ENCODE measurements at regions not wholly inside any gene's neighbourhood (a gene's known extent, or its start where the extent isn't known, plus 50 kb on each side); places are given as distances from the start of the nearest gene placed in this dataset.

- H3K27ac Mint-ChIP-seq (ENCODE audit: unreplicated experiment): no peak overlapping the region
- peaks cover 6% of the 10 kb centered on the region for H3K4me1 Mint-ChIP-seq (ENCODE audit: low read depth, unreplicated experiment)
- no peaks in the 10 kb centered on the region for H3K9me3 Mint-ChIP-seq (ENCODE audit: unreplicated experiment)
- DNase-seq: no peak
- TF ChIP-seq CTCF (IDR thresholded peaks at IDR 0.05; ENCODE audit: partially characterized antibody, unreplicated experiment): no peak
- no peaks in the 10 kb centered on the region for H3K36me3 Mint-ChIP-seq (ENCODE audit: unreplicated experiment)
- no peak overlapping the region for H3K4me3 Mint-ChIP-seq (ENCODE audit: unreplicated experiment)
- H3K27me3 Mint-ChIP-seq (ENCODE audit: unreplicated experiment): no peaks in the 10 kb centered on the region
Observed at GRCh38 chr5:56588636-56589480, 226.5 kb upstream of the MAP3K1 start.

DNA sequence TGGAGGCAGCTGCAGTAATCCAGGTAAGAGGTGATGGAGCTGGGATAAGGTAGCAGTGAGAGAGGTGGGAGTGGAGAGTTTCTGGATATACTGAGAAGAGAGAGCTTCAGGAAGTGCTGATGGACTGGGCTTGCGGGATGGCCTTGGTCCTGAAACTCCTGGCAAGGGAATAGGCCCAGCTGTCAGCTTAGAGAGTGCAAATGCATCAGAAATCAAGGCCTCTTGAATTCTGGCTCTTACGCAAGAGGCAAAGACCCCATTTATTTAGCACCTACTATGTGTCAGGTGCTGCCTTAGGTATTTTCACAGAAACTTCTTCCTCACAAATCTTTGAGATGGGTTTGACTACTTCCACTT is 227.2 kb upstream of the MAP3K1 start:
- no peaks in the 10 kb centered on the region for H3K27me3 Mint-ChIP-seq (ENCODE audit: unreplicated experiment)

DNA sequence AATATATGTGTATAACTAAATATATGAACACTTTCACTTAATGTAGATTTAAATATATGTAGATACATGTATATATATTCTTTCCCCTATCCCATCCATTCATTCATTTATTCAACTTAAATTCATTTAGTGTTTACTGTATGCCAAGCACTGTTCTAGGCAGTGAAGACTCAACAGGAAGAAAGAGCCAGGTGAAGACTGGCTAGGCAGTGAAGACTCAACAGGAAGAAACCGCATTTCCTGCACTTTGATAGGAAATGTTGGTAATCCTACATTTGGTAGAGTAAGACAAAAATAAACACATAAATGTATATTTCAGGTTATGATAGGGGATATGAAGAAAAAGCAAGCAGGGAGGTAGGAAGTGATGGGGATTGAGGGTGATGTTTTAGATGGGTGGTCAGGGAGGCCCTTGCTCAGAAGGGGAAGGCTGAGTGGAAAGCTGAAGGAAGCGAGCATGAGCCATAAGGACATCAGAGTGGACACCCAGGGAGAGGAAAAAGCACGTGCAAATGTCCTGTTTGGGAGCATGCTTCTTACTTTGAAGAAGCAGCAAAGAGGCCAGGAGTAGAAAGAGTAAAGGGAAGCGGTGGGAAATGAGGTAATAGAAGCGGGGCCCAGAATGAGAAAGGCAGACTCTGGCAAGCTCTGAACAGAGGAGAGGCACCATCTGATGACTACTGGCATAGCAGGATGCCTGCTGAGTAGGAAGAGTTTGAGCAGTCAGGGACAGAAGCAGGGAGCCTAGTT is 227.8 kb upstream of the MAP3K1 start:
- Mint-ChIP-seq H3K27ac (ENCODE audit: unreplicated experiment) (no peak overlapping the region), H3K4me1 (ENCODE audit: low read depth, unreplicated experiment) (peaks cover 8% of the 10 kb centered on the region), H3K27me3 (ENCODE audit: unreplicated experiment) (no peaks in the 10 kb centered on the region), H3K9me3 (ENCODE audit: unreplicated experiment) (no peaks in the 10 kb centered on the region), H3K4me3 (ENCODE audit: unreplicated experiment) (no peak overlapping the region), H3K36me3 (ENCODE audit: unreplicated experiment) (peaks cover 4% of the 10 kb centered on the region)
- DNase-seq: no peak
- TF ChIP-seq CTCF (IDR thresholded peaks at IDR 0.05; ENCODE audit: partially characterized antibody, unreplicated experiment): no peak

More for the DNA sequence above, 227.2 kb upstream of the MAP3K1 start:
- Mint-ChIP-seq H3K4me1 (ENCODE audit: low read depth, unreplicated experiment) (peaks cover 6% of the 10 kb centered on the region), H3K36me3 (ENCODE audit: unreplicated experiment) (peaks cover 4% of the 10 kb centered on the region), H3K9me3 (ENCODE audit: unreplicated experiment) (no peaks in the 10 kb centered on the region), H3K27ac (ENCODE audit: unreplicated experiment) (no peak overlapping the region), H3K4me3 (ENCODE audit: unreplicated experiment) (no peak overlapping the region)
- DNase-seq: no peak
- no peak for TF ChIP-seq CTCF (IDR thresholded peaks at IDR 0.05; ENCODE audit: partially characterized antibody, unreplicated experiment)

- H3K4me1 Mint-ChIP-seq (ENCODE audit: low read depth, unreplicated experiment): peaks cover 8% of the 10 kb centered on the region
- peaks cover 4% of the 10 kb centered on the region for H3K36me3 Mint-ChIP-seq (ENCODE audit: unreplicated experiment)
- H3K27me3 Mint-ChIP-seq (ENCODE audit: unreplicated experiment): no peaks in the 10 kb centered on the region
- H3K27ac Mint-ChIP-seq (ENCODE audit: unreplicated experiment): no peak overlapping the region
- H3K9me3 Mint-ChIP-seq (ENCODE audit: unreplicated experiment): no peaks in the 10 kb centered on the region
- TF ChIP-seq CTCF (IDR thresholded peaks at IDR 0.05; ENCODE audit: partially characterized antibody, unreplicated experiment): no peak
- no peak for DNase-seq
- no peak overlapping the region for H3K4me3 Mint-ChIP-seq (ENCODE audit: unreplicated experiment)
Observed at GRCh38 chr5:56585999-56586691, 229.2 kb upstream of the MAP3K1 start.

Measured in glutamatergic neuron (in vitro differentiated cells).